ENCODE measurements at regions not wholly inside any gene's neighbourhood (a gene's known extent, or its start where the extent isn't known, plus 50 kb on each side); places are given as distances from the start of the nearest gene placed in this dataset.

- Mint-ChIP-seq H3K9me3 (peaks cover 7 to 9% of the 10 kb centered on the region in 2 donors), H3K36me3 (peaks cover 5 to 10% of the 10 kb centered on the region in 2 donors), H3K27ac (no peak overlapping the region)
- ATAC-seq (no peak), DNase-seq (ENCODE audit: low spot score in 2 of 2) (no peak)
Observed at GRCh38 chr5:156093024-156093423, 233.9 kb upstream of the SGCD start.

DNA sequence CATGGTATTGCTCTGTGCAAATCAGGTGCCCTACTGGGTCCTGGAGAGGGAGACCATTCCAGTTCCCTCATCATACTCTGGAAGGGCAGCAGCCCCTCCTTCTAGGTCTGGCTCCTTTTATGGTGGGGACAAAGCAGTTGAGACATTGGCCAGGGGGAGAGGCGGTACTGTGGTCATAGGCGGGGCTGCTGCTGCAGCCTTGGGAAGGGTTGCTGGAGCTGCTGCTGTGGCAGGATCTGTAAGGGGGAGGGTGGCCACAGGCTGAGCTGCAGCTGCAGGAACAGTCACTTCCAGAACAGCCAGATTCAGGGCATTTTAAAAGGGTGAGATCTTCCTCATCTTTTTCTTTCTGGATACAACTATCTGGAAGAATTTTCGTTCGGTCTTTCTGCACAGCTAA lies 233.0 kb upstream of the SGCD start:
- DNase-seq (ENCODE audit: low spot score in 2 of 2) (no peak), ATAC-seq (no peak)
- Mint-ChIP-seq H3K9me3 (peaks cover 7 to 9% of the 10 kb centered on the region in 2 donors), H3K36me3 (peaks cover 5 to 10% of the 10 kb centered on the region in 2 donors), H3K27ac (no peak overlapping the region)

DNA sequence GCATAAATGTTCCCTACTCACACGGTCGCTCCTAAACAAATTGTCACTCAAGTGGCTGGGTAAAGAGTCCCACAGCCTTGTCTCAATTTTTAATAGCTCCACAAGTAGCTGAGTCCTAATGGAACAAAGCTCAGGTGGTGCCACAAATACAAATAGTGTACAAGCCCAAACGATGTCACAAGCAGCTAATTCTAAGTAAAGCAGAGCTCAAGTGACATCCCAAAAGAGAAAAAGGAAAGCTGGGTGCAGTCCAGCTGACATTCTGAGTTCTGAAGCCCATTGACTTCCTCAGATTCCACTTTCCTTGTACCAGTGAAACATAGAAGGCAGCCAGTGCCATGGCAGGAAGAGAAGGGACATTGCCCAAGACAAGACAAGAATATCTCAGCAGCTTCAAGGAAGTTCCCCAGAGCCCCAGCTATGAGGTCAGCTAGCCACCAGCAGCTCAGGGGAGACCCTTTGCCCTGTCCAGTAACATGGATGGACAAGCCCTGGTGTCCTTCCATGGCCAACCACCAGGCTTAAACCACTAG lies 231.2 kb upstream of the SGCD start:
- Mint-ChIP-seq H3K9me3 (peaks cover 0 to 2% of the 10 kb centered on the region in 2 donors), H3K27ac (no peak overlapping the region)
- no peak for ATAC-seq

GRCh38 chr5:156096259-156096658 lies 230.7 kb upstream of the SGCD start:
- no peak for ATAC-seq

More for the DNA sequence above, 231.2 kb upstream of the SGCD start:
- no peaks in the 10 kb centered on the region for H3K36me3 Mint-ChIP-seq
- DNase-seq (ENCODE audit: low spot score in 2 of 2), result no peak

GRCh38 chr5:156103155-156103885 lies 223.6 kb upstream of the SGCD start:
- Mint-ChIP-seq H3K27ac (no peak overlapping the region), H3K9me3 (no peaks in the 10 kb centered on the region), H3K36me3 (no peaks in the 10 kb centered on the region)
- ATAC-seq (no peak), DNase-seq (ENCODE audit: low spot score in 2 of 2) (no peak)

More at GRCh38 chr5:156096259-156096658, 230.7 kb upstream of the SGCD start:
- no peak for DNase-seq (ENCODE audit: low spot score in 2 of 2)
- no peaks in the 10 kb centered on the region for H3K36me3 Mint-ChIP-seq
- no peak overlapping the region for H3K27ac Mint-ChIP-seq
- H3K9me3 Mint-ChIP-seq, result no peaks in the 10 kb centered on the region

GRCh38 chr5:156109317-156110023 lies 217.5 kb upstream of the SGCD start:
- H3K36me3 Mint-ChIP-seq, result no peaks in the 10 kb centered on the region
- no peak overlapping the region for H3K27ac Mint-ChIP-seq
- DNase-seq (ENCODE audit: low spot score in 2 of 2) (no peak), ATAC-seq (no peak)
- H3K9me3 Mint-ChIP-seq, result no peaks in the 10 kb centered on the region

GRCh38 chr5:156119692-156120091 lies 207.3 kb upstream of the SGCD start:
- DNase-seq (ENCODE audit: low spot score in 2 of 2), result no peak
- H3K27ac Mint-ChIP-seq, result no peak overlapping the region
- ATAC-seq, result no peak
- peaks cover 0 to 4% of the 10 kb centered on the region in 2 donors for H3K9me3 Mint-ChIP-seq
- no peaks in the 10 kb centered on the region for H3K36me3 Mint-ChIP-seq

DNA sequence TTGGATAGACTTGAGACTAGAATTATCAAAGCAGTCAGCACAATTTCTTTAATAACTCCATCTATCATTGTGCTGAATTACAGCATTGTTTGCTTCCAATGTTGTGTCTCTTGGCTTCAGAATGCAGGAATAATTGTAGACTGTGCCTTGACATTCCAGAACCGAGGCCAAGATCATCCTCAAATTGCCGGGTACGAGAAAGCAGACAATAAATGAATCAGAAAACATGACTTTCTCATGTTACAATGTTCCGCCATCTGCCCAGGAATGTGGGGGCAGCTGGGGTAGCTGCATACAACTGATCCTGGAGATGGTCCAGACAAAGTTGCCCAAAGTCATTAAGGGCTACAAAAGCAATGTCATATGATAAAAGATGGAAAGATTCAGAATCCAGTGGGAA lies 206.2 kb upstream of the SGCD start:
- Mint-ChIP-seq H3K27ac (no peak overlapping the region), H3K36me3 (no peaks in the 10 kb centered on the region), H3K9me3 (peaks cover 0 to 4% of the 10 kb centered on the region in 2 donors)
- no peak for ATAC-seq
- no peak for DNase-seq (ENCODE audit: low spot score in 2 of 2)

DNA sequence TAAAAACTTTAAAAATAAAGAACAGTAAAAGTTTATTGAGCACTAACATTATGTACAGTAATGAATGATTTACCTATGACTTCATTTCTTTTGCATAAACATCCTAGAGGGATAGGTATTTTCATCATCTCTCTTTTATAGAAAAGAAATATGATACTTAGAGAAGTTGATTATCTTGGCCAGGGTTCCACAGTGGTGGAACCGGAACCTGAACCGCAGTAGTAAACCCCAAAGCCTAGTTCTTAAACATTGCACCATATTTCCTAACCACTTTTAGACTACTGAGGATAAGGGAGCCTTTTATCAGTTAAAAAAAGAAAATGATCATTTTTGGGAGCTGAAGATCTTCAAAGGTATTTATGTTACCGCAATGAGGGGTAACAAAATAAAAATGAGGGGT lies 205.7 kb upstream of the SGCD start:
- ATAC-seq, result no peak
- no peak overlapping the region for H3K27ac Mint-ChIP-seq
- H3K36me3 Mint-ChIP-seq, result no peaks in the 10 kb centered on the region
- no peak for DNase-seq (ENCODE audit: low spot score in 2 of 2)
- H3K9me3 Mint-ChIP-seq, result peaks cover 0 to 4% of the 10 kb centered on the region in 2 donors

GRCh38 chr5:156121882-156122281 lies 205.1 kb upstream of the SGCD start:
- no peak for DNase-seq (ENCODE audit: low spot score in 2 of 2)
- Mint-ChIP-seq H3K27ac (no peak overlapping the region), H3K36me3 (no peaks in the 10 kb centered on the region), H3K9me3 (peaks cover 0 to 4% of the 10 kb centered on the region in 2 donors)
- no peak for ATAC-seq

GRCh38 chr5:156124708-156125107 lies 202.3 kb upstream of the SGCD start:
- H3K9me3 Mint-ChIP-seq, result peaks cover 0 to 4% of the 10 kb centered on the region in 2 donors
- ATAC-seq, result no peak
- H3K27ac Mint-ChIP-seq, result no peak overlapping the region
- no peak for DNase-seq (ENCODE audit: low spot score in 2 of 2)
- no peaks in the 10 kb centered on the region for H3K36me3 Mint-ChIP-seq

GRCh38 chr5:156125118-156125517 lies 201.8 kb upstream of the SGCD start:
- H3K36me3 Mint-ChIP-seq, result no peaks in the 10 kb centered on the region
- H3K9me3 Mint-ChIP-seq, result peaks cover 0 to 4% of the 10 kb centered on the region in 2 donors
- no peak overlapping the region for H3K27ac Mint-ChIP-seq
- ATAC-seq, result no peak
- no peak for DNase-seq (ENCODE audit: low spot score in 2 of 2)

DNA sequence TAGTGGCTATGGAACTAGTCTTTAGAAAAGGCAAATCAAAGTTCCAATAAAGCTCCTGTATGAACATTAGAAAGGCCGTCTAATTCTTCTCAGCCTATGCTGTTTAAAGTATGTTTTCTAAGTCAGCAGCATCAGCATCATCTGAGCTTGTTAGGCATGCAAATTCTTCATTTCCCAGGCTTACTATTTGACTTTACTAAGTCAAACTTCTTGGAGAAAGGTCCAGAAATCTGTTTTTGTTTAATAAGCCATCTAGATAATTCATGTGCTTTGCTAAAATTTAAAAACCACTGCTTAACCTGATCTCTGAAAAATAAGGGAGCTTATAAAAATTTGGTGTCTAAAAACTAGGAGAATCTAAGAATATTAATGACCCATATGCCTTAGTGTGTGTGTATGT lies 200.2 kb upstream of the SGCD start:
- no peak for ATAC-seq
- no peak overlapping the region for H3K27ac Mint-ChIP-seq
- DNase-seq (ENCODE audit: low spot score in 2 of 2), result no peak
- H3K9me3 Mint-ChIP-seq, result peaks cover 0 to 4% of the 10 kb centered on the region in 2 donors
- H3K36me3 Mint-ChIP-seq, result no peaks in the 10 kb centered on the region

DNA sequence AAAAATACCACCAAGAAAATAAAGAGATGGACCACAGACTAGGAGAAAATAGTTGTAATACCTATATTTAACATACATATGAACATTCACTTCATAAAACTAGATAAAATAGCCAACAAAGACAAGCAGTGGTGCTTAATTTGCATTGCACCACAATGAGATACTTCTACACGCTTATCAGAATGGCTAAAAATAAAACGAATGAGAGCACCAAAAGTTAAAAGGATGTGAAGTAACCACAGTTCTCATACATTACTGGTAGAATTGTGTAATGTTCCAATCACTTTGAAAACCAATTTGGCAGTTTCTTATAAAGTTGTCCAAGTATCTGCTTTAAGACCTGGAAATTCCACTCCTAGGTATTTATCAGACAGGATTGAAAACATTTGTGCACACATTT lies 198.9 kb upstream of the SGCD start:
- no peaks in the 10 kb centered on the region for H3K36me3 Mint-ChIP-seq
- no peaks in the 10 kb centered on the region for H3K9me3 Mint-ChIP-seq
- H3K27ac Mint-ChIP-seq, result no peak overlapping the region
- ATAC-seq (no peak), DNase-seq (ENCODE audit: low spot score in 2 of 2) (no peak)

DNA sequence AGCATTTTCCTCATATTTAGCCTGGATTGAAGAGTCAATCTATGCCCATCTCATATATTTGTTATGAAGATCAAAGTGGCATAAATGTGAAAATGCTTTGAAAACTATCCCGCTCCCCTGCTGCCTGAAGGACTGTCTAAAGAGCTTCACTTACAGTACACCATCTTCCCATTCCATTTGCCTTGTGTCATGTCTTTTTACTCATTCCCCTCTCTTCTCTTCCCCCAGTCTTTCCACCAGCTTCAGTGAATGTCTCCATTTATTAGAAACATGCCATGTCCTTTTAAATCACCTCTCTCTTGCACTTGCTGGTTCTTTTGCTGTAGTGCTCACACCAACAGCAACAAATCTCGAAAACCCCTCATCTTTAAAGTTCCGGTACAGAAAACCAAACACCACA lies 192.7 kb upstream of the SGCD start:
- ATAC-seq (no peak), DNase-seq (ENCODE audit: low spot score in 2 of 2) (no peak)
- H3K36me3 Mint-ChIP-seq, result no peaks in the 10 kb centered on the region
- no peaks in the 10 kb centered on the region for H3K9me3 Mint-ChIP-seq
- H3K27ac Mint-ChIP-seq, result no peak overlapping the region

DNA sequence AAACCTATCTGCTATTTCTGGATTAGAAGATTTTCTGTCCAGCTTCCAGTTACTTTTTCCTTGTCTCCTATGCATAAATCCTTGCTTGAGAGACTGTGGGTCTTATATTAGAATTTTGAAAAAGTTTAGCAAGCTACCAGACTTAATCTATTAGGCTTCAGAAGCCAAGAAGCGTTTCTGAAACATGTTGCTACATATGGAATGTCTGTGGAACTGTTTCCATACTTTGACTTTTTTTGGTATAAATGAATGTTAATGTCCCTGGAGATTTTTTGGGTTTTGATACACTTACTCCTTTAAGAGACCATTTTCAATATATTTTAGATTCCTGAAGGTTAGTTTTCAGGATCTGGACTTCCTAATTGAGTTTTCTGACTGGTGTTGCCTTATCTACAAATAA lies 191.4 kb upstream of the SGCD start:
- no peaks in the 10 kb centered on the region for H3K36me3 Mint-ChIP-seq

DNA sequence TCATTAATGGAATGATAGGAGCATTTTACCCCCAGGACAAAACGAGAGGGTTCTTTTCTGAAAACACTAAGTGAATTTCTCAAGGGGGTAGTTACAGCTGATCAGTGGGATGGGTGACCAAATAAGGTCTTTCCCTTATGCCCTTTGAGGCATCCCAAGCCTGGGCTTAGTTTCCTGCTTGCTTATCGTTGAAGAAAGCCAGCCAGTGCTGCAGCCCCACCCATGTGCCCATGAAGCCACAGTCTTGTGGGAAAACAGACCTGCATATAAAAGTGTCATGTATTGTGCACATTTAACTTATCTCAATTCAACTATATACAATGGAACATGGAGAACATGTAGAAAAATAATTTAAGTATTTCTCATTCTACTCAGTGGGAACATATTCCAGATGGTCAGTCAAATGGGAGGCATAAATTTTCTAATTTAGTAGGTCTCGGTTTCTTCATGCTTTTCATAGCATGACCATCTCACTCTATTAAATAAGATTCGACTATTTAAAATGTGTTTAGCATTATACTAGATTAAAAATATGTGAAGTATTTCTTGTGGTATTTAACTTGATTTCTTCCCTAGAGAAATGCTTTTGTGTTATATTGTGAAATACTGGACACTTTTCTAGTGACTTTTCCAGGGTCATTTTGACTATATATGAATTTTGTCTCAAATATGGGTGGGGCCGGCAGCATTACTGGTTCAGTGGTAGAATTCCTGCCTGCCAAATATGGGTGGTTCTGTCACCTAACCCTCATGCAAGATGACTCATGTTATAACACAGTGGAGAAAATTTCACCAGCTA lies 189.7 kb upstream of the SGCD start:
- Mint-ChIP-seq H3K27ac (no peak overlapping the region), H3K36me3 (no peaks in the 10 kb centered on the region), H3K9me3 (peaks cover 2 to 8% of the 10 kb centered on the region in 2 donors)
- no peak for ATAC-seq
- no peak for DNase-seq (ENCODE audit: low spot score in 2 of 2)

More for the DNA sequence above, 191.4 kb upstream of the SGCD start:
- Mint-ChIP-seq H3K9me3 (peaks cover 0 to 5% of the 10 kb centered on the region in 2 donors), H3K27ac (no peak overlapping the region)
- DNase-seq (ENCODE audit: low spot score in 2 of 2), result no peak
- no peak for ATAC-seq
